Ovary (tissue), 3 donors: ENCODE measurements at regions not wholly inside any gene's neighbourhood (a gene's known extent, or its start where the extent isn't known, plus 50 kb on each side); places are given as distances from the start of the nearest gene placed in this dataset.

Experiments used
- POLR2A ChIP-seq: fragments of 450-650 bp; IDR thresholded peaks from one replicate; pipeline ENCODE4 v1.6.1; 2017; ENCODE audit warnings: antibody characterized with exemption, mild to moderate bottlenecking, moderate library complexity
- TF ChIP-seq, protein P1 (sequence below), 3 donors: fragments of 450-650 bp in 2 of 3; fragments of 200-600 bp in 1 of 3; IDR thresholded peaks; one replicate each; pipeline versions ENCODE4 v1.5.1 to v1.8.0; 2016 to 2022; ENCODE audit warnings: antibody characterized with exemption in 3 of 3, mild to moderate bottlenecking in 1 of 3
- donor health status: DM: no; HTN: no; CAD: no.

DNA sequence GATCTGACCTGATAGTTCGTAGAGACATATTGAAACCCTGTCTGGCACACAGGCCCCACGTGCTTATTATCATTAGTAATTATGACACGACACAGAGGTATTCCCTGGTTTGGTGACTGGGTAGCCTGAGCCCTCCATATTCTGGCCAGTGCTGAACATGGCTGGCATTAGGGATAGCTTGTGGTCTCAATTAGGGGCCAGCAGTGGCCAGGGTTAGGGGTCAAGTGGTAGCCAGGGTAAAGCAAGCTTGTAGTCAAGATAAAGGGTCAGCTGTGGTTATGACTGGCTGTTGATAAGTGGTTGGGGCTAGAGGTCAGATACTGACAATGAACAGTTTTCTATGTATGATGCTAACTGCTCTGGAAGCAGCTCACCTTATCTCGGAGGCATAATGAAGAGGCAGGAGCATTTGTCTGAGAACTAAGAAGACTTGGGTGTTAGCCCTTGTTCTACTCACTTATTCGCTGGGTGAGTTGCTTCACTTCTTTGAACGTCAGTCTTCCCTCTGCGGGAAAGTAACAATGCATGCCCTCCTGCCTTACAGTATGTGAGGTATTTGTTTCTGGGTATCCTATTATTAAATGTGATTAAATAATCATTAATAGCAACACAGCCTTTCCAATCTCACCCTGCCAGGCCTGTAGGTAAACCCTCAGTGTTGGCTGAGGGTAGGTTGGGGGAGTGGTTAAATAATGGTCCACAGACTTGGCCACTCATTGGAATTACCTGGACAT is 66.7 kb downstream of the VEGFA start:
- no peak for TF ChIP-seq POLR2A
- TF ChIP-seq, protein P1, sequence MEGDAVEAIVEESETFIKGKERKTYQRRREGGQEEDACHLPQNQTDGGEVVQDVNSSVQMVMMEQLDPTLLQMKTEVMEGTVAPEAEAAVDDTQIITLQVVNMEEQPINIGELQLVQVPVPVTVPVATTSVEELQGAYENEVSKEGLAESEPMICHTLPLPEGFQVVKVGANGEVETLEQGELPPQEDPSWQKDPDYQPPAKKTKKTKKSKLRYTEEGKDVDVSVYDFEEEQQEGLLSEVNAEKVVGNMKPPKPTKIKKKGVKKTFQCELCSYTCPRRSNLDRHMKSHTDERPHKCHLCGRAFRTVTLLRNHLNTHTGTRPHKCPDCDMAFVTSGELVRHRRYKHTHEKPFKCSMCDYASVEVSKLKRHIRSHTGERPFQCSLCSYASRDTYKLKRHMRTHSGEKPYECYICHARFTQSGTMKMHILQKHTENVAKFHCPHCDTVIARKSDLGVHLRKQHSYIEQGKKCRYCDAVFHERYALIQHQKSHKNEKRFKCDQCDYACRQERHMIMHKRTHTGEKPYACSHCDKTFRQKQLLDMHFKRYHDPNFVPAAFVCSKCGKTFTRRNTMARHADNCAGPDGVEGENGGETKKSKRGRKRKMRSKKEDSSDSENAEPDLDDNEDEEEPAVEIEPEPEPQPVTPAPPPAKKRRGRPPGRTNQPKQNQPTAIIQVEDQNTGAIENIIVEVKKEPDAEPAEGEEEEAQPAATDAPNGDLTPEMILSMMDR (IDR thresholded peaks at IDR 0.05) = no peak
